Right lobe of liver (tissue), 6 donors: ENCODE measurements at regions not wholly inside any gene's neighbourhood (a gene's known extent, or its start where the extent isn't known, plus 50 kb on each side); places are given as distances from the start of the nearest gene placed in this dataset.

Experiments
- ATAC-seq, 4 donors: fragments of 200-7000 bp; cut with Tn5 transposase; one replicate each; pipeline ENCODE4 v1.9.1; 2020; ENCODE audit warnings: mild to moderate bottlenecking in 4 of 4, moderate library complexity in 4 of 4
- DNase-seq, 3 donors: peaks; one replicate each; pipeline ENCODE4 v3.0.0-alpha.2; 2020
- H3K27ac ChIP-seq, 3 donors: fragments of 200-600 bp; one replicate each; pipeline ENCODE4 v1.8.0; 2022
- H3K27me3 ChIP-seq, 2 donors: fragments of 200-600 bp; one replicate each; pipeline ENCODE4 v1.8.0; 2022
- H3K36me3 ChIP-seq, 4 donors: fragments of 200-600 bp; sonication (generic) in 1 of 4; one replicate each; pipeline versions ENCODE4 v1.5.1 to v1.8.0; 2017 to 2022; ENCODE audit warnings: control low read depth in 1 of 4
- H3K4me1 ChIP-seq, 4 donors: fragments of 200-600 bp; sonication (generic) in 1 of 4; one replicate each; pipeline versions ENCODE4 v1.5.1 to v1.8.0; 2017 to 2022; ENCODE audit warnings: control low read depth in 1 of 4
- H3K4me3 ChIP-seq, 3 donors: fragments of 200-600 bp; one replicate each; pipeline ENCODE4 v1.8.0; 2022
- H3K9me3 ChIP-seq, 4 donors: fragments of 200-600 bp; sonication (generic) in 1 of 4; one replicate each; pipeline versions ENCODE4 v1.5.1 to v1.8.0; 2017 to 2022; ENCODE audit warnings: control low read depth in 1 of 4
- CTCF ChIP-seq, 4 donors: fragments of 200-600 bp in 3 of 4; fragments of 450-650 bp in 1 of 4; IDR thresholded peaks; one replicate each; pipeline versions ENCODE4 v1.5.1 to v1.8.0; 2016 to 2022; ENCODE audit warnings: antibody characterized with exemption in 4 of 4, mild to moderate bottlenecking in 2 of 4
- POLR2A ChIP-seq: fragments of 450-650 bp; IDR thresholded peaks from one replicate; pipeline ENCODE4 v1.6.1; 2017; ENCODE audit warnings: antibody characterized with exemption, mild to moderate bottlenecking
- WGBS: methylation state at CpG from one replicate; pipeline ENCODE4 v1.1.6; 2018; ENCODE audit warnings: low coverage, low lambda C conversion rate; ENCODE audit not compliant: insufficient coverage; ENCODE audit errors: missing lambda C conversion rate; 5-methylcytosine and 5-hydroxymethylcytosine counted together
- intact Hi-C, 2 donors: fragments of 100-400 bp; cut with DNase I; formaldehyde crosslinking; loops; one replicate each; pipeline versions ENCODE4 v1.11.2 to v1.14.1; 2022
- donor health status: DM: no; HTN: yes; CAD: no.
- donor health status: DM: no; HTN: no; CAD: no.
- donor health status: DM: no; HTN: no; CAD: no.
- donor health status: DM: no; HTN: yes; CAD: no.
- donor health status: DM: no; HTN: yes; CAD: no.

GRCh38 chr9:1918108-1918507 lies 97.0 kb upstream of the SMARCA2 start:
- Histone ChIP-seq H3K36me3 (no peaks in the 10 kb centered on the region), H3K4me3 (no peak overlapping the region), H3K4me1 (no peaks in the 10 kb centered on the region), H3K27me3 (no peaks in the 10 kb centered on the region), H3K27ac (no peak overlapping the region), H3K9me3 (no peaks in the 10 kb centered on the region)
- intact Hi-C loops, result no loop called here
- no peak for DNase-seq
- 30% methylated on average over 2 of the region's 3 CpGs for WGBS
- no peak for ATAC-seq
- TF ChIP-seq POLR2A (no peak), CTCF (IDR thresholded peaks at IDR 0.05) (no peak)

- H3K36me3 ChIP-seq, result no peaks in the 10 kb centered on the region
- WGBS, result 73% methylated on average over 5 of the region's 5 CpGs
- no peaks in the 10 kb centered on the region for H3K9me3 ChIP-seq
- no peak for TF ChIP-seq CTCF (IDR thresholded peaks at IDR 0.05)
- no peak for ATAC-seq
- H3K27ac ChIP-seq, result no peak overlapping the region
- no peaks in the 10 kb centered on the region for H3K4me1 ChIP-seq
- DNase-seq, result no peak
- H3K27me3 ChIP-seq, result no peaks in the 10 kb centered on the region
- H3K4me3 ChIP-seq, result no peak overlapping the region
- intact Hi-C loops, result no loop called here
Observed at GRCh38 chr9:1918622-1919021, 96.5 kb upstream of the SMARCA2 start.

- intact Hi-C loops, result no loop called here
- TF ChIP-seq CTCF (IDR thresholded peaks at IDR 0.05) (no peak), POLR2A (no peak)
- Histone ChIP-seq H3K4me3 (no peak overlapping the region), H3K36me3 (no peaks in the 10 kb centered on the region), H3K27ac (no peak overlapping the region), H3K4me1 (no peaks in the 10 kb centered on the region), H3K9me3 (no peaks in the 10 kb centered on the region), H3K27me3 (no peaks in the 10 kb centered on the region)
- no peak for DNase-seq
- no peak for ATAC-seq
- WGBS, result 77% methylated on average over 4 of the region's 4 CpGs
Observed at GRCh38 chr9:1919229-1919628, 95.9 kb upstream of the SMARCA2 start.

GRCh38 chr9:1920386-1920785 lies 94.8 kb upstream of the SMARCA2 start:
- Histone ChIP-seq H3K4me3 (no peak overlapping the region), H3K36me3 (no peaks in the 10 kb centered on the region), H3K27me3 (no peaks in the 10 kb centered on the region), H3K4me1 (no peaks in the 10 kb centered on the region), H3K9me3 (no peaks in the 10 kb centered on the region), H3K27ac (no peak overlapping the region)
- DNase-seq (no peak), ATAC-seq (no peak)
- intact Hi-C loops, result no loop called here
- TF ChIP-seq POLR2A (no peak), CTCF (IDR thresholded peaks at IDR 0.05) (no peak)
- WGBS, result 53% methylated on average over 1 of the region's 3 CpGs

- Histone ChIP-seq H3K4me1 (no peaks in the 10 kb centered on the region), H3K9me3 (no peaks in the 10 kb centered on the region), H3K4me3 (no peak overlapping the region), H3K27ac (no peak overlapping the region), H3K27me3 (no peaks in the 10 kb centered on the region), H3K36me3 (no peaks in the 10 kb centered on the region)
- intact Hi-C loops, result no loop called here
- no peak for DNase-seq
- TF ChIP-seq CTCF (IDR thresholded peaks at IDR 0.05) (no peak), POLR2A (no peak)
- peak in 1 of 4 donors; percentile 20 for ATAC-seq
- 72% methylated on average over 3 of the region's 3 CpGs for WGBS
Observed at GRCh38 chr9:1922026-1922425, 93.1 kb upstream of the SMARCA2 start.
